Activated CD8-positive, alpha-beta memory T cell treated with anti-CD3 and anti-CD28 coated beads, Interleukin-2, amount 50 U/mL, for 48 hours (primary cell): ENCODE measurements at regions not wholly inside any gene's neighbourhood (a gene's known extent, or its start where the extent isn't known, plus 50 kb on each side); places are given as distances from the start of the nearest gene placed in this dataset.

Experiments
- DNase-seq: peaks from one replicate; pipeline ENCODE4 v3.0.0-alpha.2; 2020

DNA sequence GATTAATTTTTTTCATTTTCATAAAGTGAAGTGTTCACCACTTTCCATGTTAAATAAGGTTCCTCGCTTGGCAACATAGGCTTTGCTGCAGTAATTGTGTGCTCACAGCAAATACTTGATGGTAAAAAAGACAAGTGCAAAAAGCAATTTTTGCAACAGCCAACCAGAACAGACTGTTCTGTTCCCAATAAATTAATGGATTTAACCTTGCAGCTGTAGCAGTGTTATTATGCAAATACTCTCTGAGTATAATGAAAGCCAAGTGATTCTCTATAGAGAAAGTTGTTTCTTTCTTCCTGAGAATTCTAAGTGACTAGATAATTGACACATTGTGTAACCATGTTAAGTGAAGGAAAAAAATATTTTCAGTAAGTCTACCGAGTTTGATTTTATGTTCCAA, 183.7 kb upstream of the NAALADL2 start:
- DNase-seq, result no peak

DNA sequence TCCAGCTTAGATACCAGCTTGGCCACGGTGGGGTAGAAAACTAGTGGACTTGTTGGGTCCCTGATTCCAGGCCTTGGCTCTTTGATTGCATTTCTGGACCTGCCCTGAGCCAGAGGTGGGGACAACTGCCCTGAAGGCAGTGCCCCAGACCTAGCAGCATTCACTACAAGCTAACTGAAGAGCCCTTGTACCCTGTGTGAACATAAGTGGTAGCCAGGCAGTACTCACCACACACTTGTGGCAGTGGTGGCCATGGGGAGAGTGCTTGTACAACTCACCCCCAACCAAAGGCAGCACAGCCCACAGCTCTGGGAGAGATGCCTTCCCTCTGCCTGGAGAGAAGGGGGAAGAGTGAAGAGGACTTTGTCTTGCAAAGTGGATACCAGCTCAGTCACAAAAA, 177.3 kb upstream of the NAALADL2 start:
- DNase-seq, result no peak

DNA sequence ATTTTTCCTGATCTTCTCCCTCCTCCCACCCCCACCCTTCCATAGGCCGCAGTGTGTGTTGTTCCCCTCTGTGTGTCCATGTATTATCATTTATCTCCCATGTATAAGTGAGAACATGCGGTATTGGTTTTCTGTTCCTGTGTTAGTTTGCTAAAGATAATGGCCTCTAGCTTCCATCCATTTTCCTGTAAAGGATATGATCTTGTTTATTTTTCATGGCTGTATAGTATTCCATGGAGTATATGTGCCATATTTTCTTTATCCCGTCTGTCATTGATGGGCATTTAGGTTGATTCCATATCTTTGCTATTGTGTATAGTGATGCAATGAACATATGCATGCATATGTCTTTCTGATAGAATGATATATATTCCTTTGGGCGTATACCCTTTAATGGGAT, 173.3 kb upstream of the NAALADL2 start:
- DNase-seq, result no peak

DNA sequence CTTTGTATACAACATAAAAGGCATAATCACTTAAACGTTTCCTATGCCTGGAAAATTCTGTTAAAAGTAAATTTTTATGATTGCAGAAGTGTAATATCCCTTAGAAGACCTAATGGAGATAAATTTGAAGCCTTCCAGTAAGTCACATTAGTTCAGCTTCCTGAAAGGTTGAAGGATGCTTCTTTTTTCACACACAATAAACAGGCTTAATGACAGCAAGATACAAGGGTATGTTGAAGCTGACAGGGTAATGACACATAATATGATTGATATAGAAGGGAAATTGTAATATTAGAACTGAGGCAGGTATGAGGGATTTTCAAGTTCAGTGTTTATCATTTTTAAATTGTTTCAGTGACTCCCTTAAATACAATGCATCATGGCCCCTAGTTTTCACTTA, 161.8 kb upstream of the NAALADL2 start:
- DNase-seq, result no peak

DNA sequence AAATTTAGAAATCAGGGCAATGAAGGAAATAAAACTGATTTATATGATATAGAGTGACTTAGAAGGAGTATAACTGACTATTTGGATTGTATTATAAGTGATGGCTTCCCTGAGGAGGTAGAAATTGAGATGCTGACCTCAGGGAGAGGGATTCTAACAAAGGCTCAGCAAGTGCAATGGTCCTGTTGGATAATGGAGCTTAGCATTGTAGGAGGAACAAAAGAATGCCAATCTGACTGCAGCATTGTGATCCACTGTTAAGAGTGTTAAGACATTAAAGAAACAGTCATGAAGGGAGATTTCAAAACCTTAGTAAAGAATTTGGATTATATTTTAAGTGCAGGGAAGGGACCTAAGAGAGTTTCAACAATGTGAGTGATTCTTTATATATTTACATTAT, 158.4 kb upstream of the NAALADL2 start:
- DNase-seq, result no peak

DNA sequence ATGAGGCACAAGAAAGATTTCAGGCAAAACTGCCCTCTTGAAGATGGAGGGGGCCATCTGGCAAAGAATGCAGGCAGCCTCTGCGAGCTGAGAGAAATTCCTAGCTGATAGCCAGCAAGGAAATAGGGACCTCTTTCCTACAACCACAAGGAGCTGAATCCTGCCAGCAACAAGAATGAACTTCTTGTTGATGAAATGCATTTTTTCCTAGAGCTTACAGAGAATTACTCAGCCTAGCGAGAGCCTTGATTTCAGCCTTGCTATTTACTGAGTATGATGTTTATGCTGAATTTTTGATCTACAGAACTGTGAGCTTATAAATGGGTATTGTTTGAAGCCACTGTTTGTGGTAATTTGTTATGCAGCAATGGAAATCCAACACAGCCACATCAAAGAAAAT, 148.5 kb upstream of the NAALADL2 start:
- DNase-seq, result no peak

DNA sequence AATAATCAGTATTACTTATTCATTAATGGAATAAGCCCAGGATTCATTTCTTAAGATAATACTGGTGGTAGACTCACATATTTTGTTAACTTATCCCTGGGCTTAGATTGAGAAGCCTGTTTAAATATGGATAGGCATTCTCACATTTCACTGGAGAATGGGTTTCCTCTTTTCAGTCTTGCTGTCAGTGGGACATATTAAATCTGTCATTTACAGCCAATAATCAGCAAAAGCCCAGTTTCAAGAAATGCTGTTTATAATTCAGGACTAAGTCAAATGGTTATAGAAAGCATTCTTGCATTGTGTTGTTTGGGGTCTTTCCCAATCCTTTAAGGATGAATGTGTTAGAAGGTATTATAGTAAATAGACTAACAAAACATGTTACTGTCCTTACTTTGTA, 143.7 kb upstream of the NAALADL2 start:
- DNase-seq, result no peak

DNA sequence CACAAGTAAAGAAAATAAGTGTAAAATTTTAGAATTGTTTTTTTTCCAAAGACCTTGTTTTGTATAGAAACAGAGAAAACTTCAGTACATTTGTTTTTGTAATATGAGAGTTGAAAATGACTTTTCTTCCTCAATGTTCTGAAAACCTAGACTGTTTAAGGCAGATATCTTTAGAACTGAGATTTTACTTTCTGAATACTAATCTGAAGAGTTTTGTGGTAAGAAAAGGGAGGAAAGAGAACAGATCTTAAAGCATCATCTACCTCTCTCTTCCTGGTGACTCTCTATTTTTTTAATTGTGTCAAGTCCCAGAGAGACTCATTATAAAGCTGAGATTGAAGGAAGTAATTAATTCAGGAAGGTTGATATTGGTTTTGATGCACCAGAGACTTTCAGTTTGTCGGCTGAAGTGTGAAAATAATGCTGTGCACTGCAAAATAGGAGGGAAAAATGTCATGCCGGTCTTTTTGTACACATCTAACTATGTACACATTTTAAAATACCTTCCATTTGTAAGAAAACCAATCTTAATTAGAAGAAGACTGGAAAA, 142.1 kb upstream of the NAALADL2 start:
- DNase-seq, result no peak

DNA sequence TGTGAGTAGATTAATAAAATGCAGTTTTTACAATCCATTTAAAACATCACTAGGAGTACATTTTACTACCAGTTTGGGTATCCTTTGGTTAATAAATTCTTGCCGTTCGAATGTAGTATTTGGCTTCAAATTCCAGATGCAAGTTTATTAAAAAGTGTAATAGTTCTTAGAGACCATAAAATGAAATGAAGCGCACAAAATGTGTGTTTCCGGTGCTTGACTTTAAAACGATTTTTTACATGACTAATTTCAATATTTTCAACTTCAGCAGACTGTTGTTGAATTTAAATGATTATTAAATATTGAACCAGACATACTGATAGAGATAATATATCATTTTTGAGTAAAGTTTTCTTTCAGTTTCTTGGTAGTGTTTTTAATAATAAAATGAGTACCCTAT, 138.4 kb upstream of the NAALADL2 start:
- DNase-seq, result no peak

DNA sequence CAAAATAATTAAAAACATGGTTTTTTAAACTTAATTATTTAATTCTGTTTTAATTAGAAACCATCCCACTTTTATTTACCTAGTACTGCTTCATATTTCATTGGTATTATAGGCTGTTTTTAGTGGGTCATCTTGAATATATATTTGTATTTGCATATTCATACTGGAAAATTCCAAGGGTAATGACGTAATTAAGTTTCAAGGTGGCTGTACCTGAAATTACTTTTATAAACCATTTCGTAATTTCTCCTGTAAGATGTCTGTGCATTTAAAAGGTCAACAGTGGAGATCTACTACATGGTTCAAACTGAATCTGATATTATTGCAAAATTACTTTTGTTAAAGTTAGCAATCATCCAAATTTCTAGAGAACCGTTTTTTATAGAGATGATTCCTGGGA, 133.8 kb upstream of the NAALADL2 start:
- DNase-seq, result no peak

DNA sequence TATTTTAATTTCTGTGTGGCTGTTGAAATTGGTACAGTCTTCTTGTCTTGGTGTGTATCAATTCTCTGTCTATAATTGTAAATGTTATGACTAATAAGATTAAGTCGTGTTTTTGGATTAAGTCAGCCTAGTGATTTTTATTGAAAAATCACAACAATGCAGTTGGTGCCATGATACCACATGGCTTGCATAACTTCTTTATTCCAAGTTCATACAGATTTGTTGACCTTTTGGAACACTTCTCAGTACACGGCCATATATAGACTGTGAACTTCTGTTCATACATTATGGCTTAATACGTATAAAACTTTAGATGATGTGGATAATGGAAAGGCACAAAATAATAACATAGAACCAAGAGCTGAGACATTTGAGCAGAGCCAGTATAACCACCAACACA, 121.2 kb upstream of the NAALADL2 start:
- DNase-seq, result no peak

DNA sequence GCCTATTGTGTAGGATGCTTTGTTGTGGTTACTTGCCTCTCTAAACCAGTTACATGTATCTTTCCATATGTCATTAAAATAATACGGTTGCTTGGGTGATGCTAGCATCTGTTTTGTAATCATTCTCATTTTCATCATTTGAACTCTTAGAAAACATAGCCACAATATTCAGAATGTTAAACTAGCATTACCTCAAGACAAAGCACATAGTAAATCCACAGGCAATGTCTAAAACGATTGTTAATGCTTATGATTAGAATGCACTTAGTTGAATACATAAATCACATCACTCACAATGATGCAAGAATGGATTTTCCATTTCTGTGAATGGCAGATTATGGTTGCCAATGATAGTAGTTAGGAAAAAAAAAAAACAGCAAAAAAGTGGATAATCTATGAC, 110.0 kb upstream of the NAALADL2 start:
- no peak for DNase-seq

DNA sequence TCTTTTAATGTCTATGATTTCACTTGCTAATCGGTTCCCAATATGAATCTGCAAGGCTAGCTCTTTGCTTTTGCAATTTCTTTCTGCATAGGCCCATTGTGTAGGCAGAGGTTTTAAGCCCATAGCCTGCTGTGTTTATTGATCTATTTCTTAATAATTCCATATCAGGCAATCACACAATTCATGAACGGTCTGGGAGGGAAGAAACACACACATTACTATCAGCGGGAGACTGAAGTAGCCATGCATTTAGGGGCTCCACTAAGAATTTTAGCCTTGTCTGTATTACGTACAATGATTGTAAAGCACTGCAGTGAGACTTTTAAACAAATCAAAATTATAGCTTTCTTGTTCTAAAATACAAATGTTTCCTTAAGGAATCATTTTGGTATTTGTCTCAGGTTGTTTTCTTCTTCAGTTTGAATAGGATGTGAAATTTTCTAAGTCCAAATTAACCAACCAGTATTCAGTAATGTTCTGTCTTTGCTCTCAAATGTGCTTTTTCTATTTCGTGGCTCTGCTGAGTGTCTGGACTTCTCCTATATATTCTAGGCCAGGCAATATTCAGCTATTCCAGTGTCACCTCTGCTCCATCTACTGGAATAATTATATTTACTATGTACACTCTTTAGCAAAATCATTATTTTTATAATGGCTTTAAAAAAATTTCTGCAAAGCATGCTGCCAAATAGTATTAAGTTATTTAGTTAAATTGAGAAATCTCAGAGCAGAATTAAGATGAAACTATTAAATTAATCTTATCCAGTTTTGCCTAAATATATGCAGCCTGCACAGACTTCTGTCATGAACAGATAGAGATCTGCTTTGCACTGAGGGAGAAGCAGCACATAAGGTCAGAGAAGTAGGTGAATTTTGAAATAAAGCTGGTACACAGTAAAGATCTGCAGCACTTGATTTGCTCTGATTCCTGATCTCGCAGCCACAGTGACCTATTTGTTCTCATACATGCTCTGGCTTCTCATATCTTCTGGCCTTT, 103.0 kb upstream of the NAALADL2 start:
- no peak for DNase-seq

DNA sequence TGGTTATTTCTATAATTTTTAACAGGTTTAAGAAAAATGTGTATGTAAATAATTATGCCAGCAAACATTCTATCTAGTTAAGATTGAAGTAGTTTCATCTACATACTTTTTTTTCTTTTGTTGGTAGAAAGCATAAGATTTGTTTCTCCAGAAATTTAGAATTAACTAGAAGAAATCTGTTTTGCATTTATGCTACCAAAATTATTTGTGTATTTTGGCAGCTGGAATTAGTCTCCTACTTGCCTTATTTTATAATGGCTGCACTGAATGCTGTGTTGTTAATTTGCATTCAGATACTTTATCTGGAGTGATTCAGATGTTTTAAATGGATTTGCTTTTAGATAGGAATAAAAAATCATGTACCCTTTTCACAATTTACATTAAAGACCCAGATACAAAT, 100.2 kb upstream of the NAALADL2 start:
- DNase-seq, result no peak

DNA sequence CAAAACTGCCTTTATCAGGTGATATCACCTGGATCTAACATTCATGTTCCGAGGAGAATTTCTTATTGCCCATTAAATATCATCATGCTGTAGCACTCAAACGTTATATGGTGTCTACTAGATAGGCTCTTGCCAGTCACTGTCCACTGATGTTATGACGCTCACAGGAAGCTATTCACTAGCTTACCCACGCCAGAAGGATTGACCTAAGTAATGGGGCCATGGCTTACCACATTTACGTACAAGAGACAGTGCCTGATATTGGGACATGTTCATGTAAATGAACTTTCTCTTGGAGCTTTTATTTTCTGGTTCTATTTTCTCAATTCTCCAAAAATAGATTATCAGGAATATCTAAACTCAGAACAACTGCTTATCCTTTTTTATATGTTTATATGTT, 91.7 kb upstream of the NAALADL2 start:
- no peak for DNase-seq

DNA sequence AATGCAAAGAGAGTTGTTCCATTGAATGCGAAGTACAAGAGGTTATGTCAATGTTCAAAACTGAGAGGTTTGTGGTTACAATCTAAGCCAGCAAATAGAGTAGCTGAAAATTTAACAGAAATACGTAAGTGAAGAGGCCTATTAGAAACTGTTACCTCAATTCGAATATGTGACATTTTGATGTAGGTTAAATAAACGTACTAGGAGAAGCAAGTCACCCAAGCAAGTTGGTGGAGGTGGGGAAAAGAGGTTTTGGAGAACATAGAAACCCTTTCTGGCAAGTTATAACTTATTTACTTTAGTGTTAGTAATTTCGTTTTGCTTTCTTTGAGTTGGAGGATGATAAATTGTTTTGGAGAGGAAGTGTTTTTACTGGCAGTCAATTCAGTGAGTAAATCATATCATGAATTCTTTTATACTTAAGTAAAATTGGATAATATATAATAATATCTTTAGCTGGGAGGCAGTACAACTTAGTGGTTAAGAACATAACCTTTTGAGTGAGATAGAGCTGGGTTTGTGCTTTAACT, 91.2 kb upstream of the NAALADL2 start:
- no peak for DNase-seq

DNA sequence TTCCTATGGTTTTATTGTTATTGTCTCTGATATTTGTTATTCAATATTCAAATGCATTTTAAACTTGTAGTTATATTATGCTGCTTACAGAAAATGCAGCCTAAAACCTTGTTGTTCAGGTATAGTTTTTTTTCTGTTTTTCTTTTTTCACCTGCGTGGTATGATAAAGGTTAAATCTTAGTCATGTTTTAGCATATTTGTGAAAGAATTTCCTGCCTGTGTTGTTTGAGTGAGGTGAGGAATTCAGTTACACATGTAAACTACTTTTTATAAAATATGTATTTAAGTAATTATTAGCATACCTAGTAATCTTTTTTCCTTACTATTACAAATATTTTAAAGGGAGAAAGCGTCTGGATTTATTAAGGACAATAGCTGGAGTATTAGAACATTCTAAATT, 90.0 kb upstream of the NAALADL2 start:
- no peak for DNase-seq

DNA sequence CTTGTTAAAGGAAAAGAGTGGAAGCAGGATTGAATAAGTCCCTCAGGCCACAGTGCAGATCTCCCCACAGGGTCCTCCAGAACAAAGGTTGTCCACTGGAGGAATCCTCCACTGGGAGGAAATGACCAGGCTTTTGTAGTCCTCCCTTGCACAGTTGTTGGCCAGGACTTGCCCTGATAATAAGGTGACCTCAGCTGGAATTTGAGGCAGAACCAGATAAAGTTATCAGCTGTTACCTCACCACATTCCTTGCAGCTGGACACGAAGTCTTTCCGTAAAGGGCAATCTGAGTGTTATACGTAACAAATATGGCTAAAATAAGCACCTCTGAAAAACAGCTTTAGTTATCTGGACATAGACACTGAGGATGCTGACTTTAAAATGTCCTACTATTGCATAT, 83.5 kb upstream of the NAALADL2 start:
- DNase-seq, result no peak

DNA sequence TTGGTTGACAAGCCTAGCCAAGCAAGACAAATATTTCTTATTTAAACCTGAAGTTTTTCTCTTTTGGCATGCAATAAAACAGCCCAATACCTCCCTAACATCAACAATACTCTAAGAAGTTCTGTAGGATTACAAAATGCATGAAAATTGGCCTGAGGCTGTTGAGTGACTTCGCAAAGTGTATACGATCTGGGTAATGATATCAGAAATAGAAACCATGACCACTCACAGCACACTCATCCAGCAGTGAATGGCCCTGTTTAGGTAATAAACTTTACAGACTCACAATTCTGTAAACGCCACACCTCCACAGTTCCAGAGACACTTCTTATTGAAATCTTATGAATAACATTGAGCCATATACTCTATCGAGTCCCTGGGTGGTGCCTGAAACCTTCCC, 83.0 kb upstream of the NAALADL2 start:
- DNase-seq, result no peak

DNA sequence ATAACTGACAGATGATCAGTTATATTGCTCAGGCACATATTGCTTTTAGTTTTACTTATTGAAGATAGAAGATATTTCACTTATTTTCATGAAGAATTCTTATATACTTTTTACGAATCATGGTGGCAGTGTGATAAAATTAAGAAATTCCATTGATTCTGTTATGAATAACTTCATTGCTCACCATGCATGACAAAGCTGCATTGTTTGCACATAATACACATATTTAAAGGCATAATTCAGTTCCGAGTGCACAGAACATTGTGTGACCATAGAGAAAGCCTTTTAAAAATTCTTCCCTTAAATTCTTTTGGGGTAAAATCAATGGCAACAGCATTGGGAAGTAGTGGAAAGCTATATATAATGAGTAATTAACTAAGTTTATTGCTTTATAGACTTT, 82.5 kb upstream of the NAALADL2 start:
- no peak for DNase-seq

DNA sequence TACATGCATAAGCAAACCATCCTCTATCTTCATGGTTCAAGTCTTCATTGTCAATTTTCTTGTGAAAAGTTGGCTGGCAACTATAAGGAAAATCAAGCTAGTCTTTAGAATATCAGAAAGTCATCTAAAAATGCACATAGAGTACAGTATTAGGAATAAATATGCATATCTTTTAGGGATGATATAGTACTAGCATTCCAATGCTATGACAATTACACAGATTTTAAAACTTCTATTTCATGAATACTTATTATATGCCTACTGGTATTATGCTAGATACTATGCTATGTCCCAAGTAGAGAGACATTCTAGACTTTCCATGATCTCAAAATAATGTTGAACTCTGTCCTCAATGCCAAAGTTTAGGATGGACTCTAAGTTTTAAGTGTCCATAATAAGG, 81.3 kb upstream of the NAALADL2 start:
- no peak for DNase-seq

DNA sequence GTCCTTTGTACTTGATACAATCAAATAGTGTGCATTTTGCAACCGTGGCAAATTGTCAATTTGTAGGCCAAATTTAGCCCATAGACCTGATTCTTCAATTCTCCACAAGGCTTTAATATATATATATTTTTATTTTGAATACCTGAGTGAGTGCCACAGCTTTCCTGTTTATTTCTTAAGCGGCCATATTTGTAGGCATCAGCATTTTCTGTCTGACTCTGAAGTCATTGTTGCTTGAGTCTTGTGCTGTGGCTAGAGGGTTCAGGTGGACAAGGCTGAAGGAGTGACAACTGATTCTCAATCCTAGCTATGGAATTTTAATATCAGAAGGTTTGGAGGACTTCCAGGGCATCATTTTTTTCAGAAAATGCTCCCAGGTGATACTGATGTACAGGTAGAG, 75.6 kb upstream of the NAALADL2 start:
- DNase-seq, result no peak

DNA sequence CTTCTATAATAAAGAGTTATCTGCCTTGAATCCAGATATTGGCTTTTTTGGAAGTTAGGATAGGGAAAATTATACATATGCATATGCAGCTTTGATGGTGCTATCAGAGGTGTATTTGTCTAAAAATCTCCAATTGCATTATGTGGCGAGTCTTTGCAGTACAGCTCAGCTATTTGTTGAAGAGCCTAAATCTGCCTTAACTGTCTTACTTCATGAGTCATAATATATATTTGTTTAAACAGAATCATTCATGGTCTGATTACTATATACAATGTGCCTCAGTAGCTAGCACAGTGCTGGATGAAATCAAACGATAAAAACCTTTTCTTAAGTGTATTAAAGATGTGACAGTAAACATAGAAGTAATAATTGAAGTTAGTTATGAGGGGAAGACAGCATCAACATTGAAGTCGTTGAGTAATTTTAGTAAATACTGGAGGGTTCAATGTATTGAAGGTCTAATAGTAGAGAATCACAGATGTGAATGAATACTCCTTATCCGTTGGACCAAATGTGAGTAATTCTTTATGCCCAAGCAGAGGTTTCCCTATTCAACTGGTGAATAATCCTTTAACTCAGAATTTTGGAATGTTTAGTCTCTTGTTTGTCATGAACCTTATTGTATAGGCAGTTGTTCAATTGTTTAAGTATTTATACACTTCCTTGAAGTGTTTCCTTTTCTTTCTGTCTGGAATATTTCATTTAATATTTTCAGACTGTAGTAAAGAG, 74.8 kb upstream of the NAALADL2 start:
- DNase-seq, result no peak

DNA sequence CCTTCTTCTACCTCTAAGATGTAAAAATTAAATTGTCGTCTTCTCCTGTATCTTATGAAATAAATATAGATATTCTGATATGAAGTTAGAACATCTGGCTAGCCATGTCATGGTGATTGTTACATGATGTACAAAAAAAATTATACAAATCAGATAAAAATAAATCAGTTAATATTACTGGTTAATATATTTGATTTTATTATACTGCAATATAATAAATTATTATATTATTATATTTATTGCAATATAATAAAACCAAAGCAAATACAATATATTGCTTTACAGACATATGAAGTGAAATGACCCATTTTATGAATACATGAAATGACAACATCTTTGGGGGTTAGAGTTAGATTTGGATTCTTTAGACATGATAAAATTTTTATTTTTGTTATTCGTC, 72.3 kb upstream of the NAALADL2 start:
- DNase-seq, result no peak
